HCT116 (cell line): ENCODE measurements at regions not wholly inside any gene's neighbourhood (a gene's known extent, or its start where the extent isn't known, plus 50 kb on each side); places are given as distances from the start of the nearest gene placed in this dataset.

Experiments
- ATAC-seq: fragments of 200-7000 bp; cut with Tn5 transposase; 2 replicates; pipeline ENCODE4 v1.9.1; 2020; ENCODE audit warnings: mild to moderate bottlenecking, moderate library complexity
- BruUV-seq: library from RNA; stranded (reverse); fragments of 400-500 nt; replicated peaks from 2 replicates; lab custom pipeline; 2021; lab: Mats Ljungman, UMichigan
- CTCF ChIA-PET: fragments of 300-600 bp; sonication (Branson Sonifier 250); formaldehyde crosslinking; loops from one replicate; lab custom pipeline; 2021; ENCODE audit warnings: antibody characterized with exemption; lab: Charles Lee
- POLR2A ChIA-PET: fragments of 300-600, 350-600 bp; sonication (Branson Sonifier 250); formaldehyde crosslinking; loops from one replicate; lab custom pipeline; 2021; ENCODE audit warnings: antibody characterized with exemption; lab: Charles Lee
- RAD21 ChIA-PET, 2 experiments: fragments of 300-600 bp; sonication (Branson Sonifier 250); formaldehyde crosslinking; loops; one replicate each; lab custom pipeline; 2023; ENCODE audit warnings: low total read pairs in 2 of 2; ENCODE audit not compliant: uncharacterized antibody in 2 of 2, unreplicated experiment in 2 of 2, low non-redundant PET in 1 of 2; lab: Charles Lee
- DNase-seq: peaks from one replicate; pipeline ENCODE4 v3.0.0-alpha.2; 2010; ENCODE audit warnings: low read depth, low spot score
- H2AFZ ChIP-seq: fragments of 200-600 bp; shearing (Covaris generic), sonication (generic); 2 replicates; pipeline ENCODE4 v1.6.1; 2017; ENCODE audit warnings: low read depth, mixed run types, mixed read lengths, antibody characterized with exemption, low read length; ENCODE audit not compliant: poor library complexity, severe bottlenecking
- H3K27ac ChIP-seq: 2 replicates; pipeline ENCODE4 v1.5.1; 2012; ENCODE audit warnings: low read depth, low read length
- H3K27me3 ChIP-seq: fragments of 200-600 bp; sonication (generic); 2 replicates; pipeline ENCODE4 v1.6.1; 2016; ENCODE audit warnings: mixed run types, low read length, mixed read lengths; ENCODE audit not compliant: insufficient read depth
- H3K36me3 ChIP-seq, 2 experiments: fragments of 200-500 bp in 1 of 2; fragments of 200-600 bp in 1 of 2; sonication (Bioruptor generic) in 1 of 2; sonication (generic) in 1 of 2; 2 replicates each; pipeline versions ENCODE4 v1.5.1 to v1.6.1; 2014 to 2016; ENCODE audit warnings: low read length in 2 of 2, inconsistent platforms in 1 of 2, mixed read lengths in 1 of 2, mixed run types in 1 of 2; ENCODE audit not compliant: insufficient read depth in 2 of 2, control insufficient read depth in 1 of 2
- H3K4me1 ChIP-seq, 2 experiments: fragments of 200-600 bp in 1 of 2; sonication (generic) in 1 of 2; 2 replicates each; pipeline versions ENCODE4 v1.5.1 to v1.6.1; 2012 to 2017; ENCODE audit warnings: low read length in 2 of 2, inconsistent platforms in 1 of 2, mild to moderate bottlenecking in 1 of 2, mixed read lengths in 1 of 2, mixed run types in 1 of 2, moderate library complexity in 1 of 2; ENCODE audit not compliant: insufficient read depth in 2 of 2, control insufficient read depth in 1 of 2
- H3K4me2 ChIP-seq: fragments of 200-600 bp; sonication (generic); 2 replicates; pipeline ENCODE4 v1.6.1; 2017; ENCODE audit warnings: mixed run types, low read length, mixed read lengths
- H3K4me3 ChIP-seq, 2 experiments: fragments of 200-600 bp in 1 of 2; sonication (generic) in 1 of 2; replicated peaks in 1 of 2; 2 replicates each; pipeline ENCODE4 v1.5.1; 2011 to 2016; ENCODE audit warnings: low read length in 2 of 2, control low read depth in 1 of 2, low read depth in 1 of 2, mild to moderate bottlenecking in 1 of 2, mixed read lengths in 1 of 2, mixed run types in 1 of 2
- H3K79me2 ChIP-seq: fragments of 200-600 bp; sonication (generic); 2 replicates; pipeline ENCODE4 v1.6.1; 2017; ENCODE audit warnings: mild to moderate bottlenecking, mixed run types, low read length, moderate library complexity, mixed read lengths; ENCODE audit not compliant: insufficient read depth
- H3K9ac ChIP-seq: fragments of 200-600 bp; sonication (generic); 2 replicates; pipeline ENCODE4 v1.6.1; 2016; ENCODE audit warnings: low read length, mixed read lengths
- H3K9me2 ChIP-seq: fragments of 200-600 bp; sonication (generic), shearing (Covaris generic); 2 replicates; pipeline ENCODE4 v1.6.1; 2017; ENCODE audit warnings: mixed run types, mild to moderate bottlenecking, moderate library complexity; ENCODE audit not compliant: insufficient read depth
- H3K9me3 ChIP-seq, 2 experiments: fragments of 200-500 bp in 1 of 2; fragments of 200-600 bp in 1 of 2; sonication (Bioruptor generic) in 1 of 2; sonication (generic) in 1 of 2; 2 replicates each; pipeline ENCODE4 v1.6.1; 2014 to 2017; ENCODE audit warnings: low read length in 2 of 2, mixed read lengths in 2 of 2, inconsistent platforms in 1 of 2, low read depth in 1 of 2, mild to moderate bottlenecking in 1 of 2, mixed run types in 1 of 2, moderate library complexity in 1 of 2; ENCODE audit not compliant: control insufficient read depth in 1 of 2, insufficient read depth in 1 of 2
- H4K20me1 ChIP-seq: fragments of 200-600 bp; sonication (generic), shearing (Covaris generic); 2 replicates; pipeline ENCODE4 v1.6.1; 2017; ENCODE audit warnings: mixed run types, mild to moderate bottlenecking, moderate library complexity; ENCODE audit not compliant: insufficient read depth
- CBX3 ChIP-seq: IDR thresholded peaks from 2 replicates; pipeline ENCODE4 v1.6.1; 2012; ENCODE audit warnings: low read depth
- CEBPB ChIP-seq: IDR thresholded peaks from 2 replicates; pipeline ENCODE4 v1.6.1; 2012; ENCODE audit warnings: low read depth
- YY1 ChIP-seq: IDR thresholded peaks from 2 replicates; pipeline ENCODE4 v1.6.1; 2011; ENCODE audit warnings: low read length, low read depth, moderate library complexity, mild to moderate bottlenecking; ENCODE audit not compliant: insufficient replicate concordance; ENCODE audit errors: extremely low read depth
- ZNF274 ChIP-seq: fragments of 200-500 bp; sonication (Bioruptor generic); IDR thresholded peaks from 2 replicates; pipeline ENCODE4 v1.6.1; 2014; ENCODE audit warnings: mild to moderate bottlenecking, low read depth, low read length, inconsistent platforms
- intact Hi-C: fragments of 100-400 bp; cut with micrococcal nuclease; formaldehyde crosslinking; loops from 2 replicates; pipeline ENCODE4 v1.10.0; 2022
- TF ChIP-seq, protein P1 (sequence below): IDR thresholded peaks from 2 replicates; pipeline ENCODE4 v1.6.1; 2012
- TF ChIP-seq, protein P2 (sequence below), 3 experiments: fragments of 200-600 bp in 1 of 3; sonication (generic) in 1 of 3; IDR thresholded peaks in 2 of 3; conservative IDR thresholded peaks in 1 of 3; 2 replicates each; pipeline ENCODE4 v1.5.1; 2012 to 2017; ENCODE audit warnings: low read depth in 2 of 3, low read length in 2 of 3, antibody characterized with exemption in 1 of 3, borderline replicate concordance in 1 of 3, control low read depth in 1 of 3, mild to moderate bottlenecking in 1 of 3, mixed read lengths in 1 of 3, mixed run types in 1 of 3, moderate library complexity in 1 of 3; ENCODE audit not compliant: insufficient read depth in 1 of 3

DNA sequence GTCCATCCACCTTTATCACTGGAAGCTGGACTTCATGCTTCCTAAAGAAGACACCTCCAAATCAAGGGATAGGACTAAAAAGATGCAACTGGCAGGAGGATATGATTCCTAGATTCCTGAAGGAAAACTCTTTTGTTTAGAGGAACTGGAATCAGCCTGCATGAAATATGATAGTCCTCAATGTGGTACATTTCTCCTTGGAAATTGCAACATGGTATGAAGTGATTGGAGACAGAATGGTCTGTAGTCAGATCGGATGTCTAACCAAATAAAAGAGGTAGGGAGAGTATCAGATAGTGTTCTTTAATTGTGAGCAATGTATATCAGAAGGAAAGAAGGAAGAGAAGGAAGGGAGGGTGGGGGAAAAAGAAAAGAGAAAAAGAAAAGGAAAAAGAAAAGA, 116.1 kb upstream of the FSTL4 start:
- no peaks in the 10 kb centered on the region for H3K36me3 ChIP-seq
- ATAC-seq (no peak), DNase-seq (no peak)
- H3K27ac ChIP-seq: no peak overlapping the region
- no peak overlapping the region for H3K4me2 ChIP-seq
- no peaks in the 10 kb centered on the region for H3K79me2 ChIP-seq
- no peak overlapping the region for H3K9ac ChIP-seq
- ChIA-PET RAD21 (no interaction called here), POLR2A (no interaction called here), CTCF (no interaction called here)
- intact Hi-C loops: no loop called here
- H3K9me3 ChIP-seq: no peaks in the 10 kb centered on the region
- no peak overlapping the region for H2AFZ ChIP-seq
- no peaks in the 10 kb centered on the region for H3K9me2 ChIP-seq
- TF ChIP-seq, protein P1, sequence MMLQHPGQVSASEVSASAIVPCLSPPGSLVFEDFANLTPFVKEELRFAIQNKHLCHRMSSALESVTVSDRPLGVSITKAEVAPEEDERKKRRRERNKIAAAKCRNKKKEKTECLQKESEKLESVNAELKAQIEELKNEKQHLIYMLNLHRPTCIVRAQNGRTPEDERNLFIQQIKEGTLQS: no peak
- TF ChIP-seq CEBPB: no peak
- TF ChIP-seq, protein P2, sequence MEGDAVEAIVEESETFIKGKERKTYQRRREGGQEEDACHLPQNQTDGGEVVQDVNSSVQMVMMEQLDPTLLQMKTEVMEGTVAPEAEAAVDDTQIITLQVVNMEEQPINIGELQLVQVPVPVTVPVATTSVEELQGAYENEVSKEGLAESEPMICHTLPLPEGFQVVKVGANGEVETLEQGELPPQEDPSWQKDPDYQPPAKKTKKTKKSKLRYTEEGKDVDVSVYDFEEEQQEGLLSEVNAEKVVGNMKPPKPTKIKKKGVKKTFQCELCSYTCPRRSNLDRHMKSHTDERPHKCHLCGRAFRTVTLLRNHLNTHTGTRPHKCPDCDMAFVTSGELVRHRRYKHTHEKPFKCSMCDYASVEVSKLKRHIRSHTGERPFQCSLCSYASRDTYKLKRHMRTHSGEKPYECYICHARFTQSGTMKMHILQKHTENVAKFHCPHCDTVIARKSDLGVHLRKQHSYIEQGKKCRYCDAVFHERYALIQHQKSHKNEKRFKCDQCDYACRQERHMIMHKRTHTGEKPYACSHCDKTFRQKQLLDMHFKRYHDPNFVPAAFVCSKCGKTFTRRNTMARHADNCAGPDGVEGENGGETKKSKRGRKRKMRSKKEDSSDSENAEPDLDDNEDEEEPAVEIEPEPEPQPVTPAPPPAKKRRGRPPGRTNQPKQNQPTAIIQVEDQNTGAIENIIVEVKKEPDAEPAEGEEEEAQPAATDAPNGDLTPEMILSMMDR (IDR thresholded peaks at IDR 0.05 in 2 of 3, conservative IDR thresholded peaks at IDR 0.05 in 1 of 3; ENCODE audit: borderline replicate concordance in 1 of 3, insufficient read depth in 1 of 3, low read depth in 2 of 3, low read length in 2 of 3): no peak
- no peak overlapping the region for H3K4me3 ChIP-seq
- H4K20me1 ChIP-seq: no peaks in the 10 kb centered on the region
- H3K27me3 ChIP-seq: peaks cover 26% of the 10 kb centered on the region
- H3K4me1 ChIP-seq: no peaks in the 10 kb centered on the region
- no TSS peak for BruUV-seq

- H3K36me3 ChIP-seq: no peaks in the 10 kb centered on the region
- no peak overlapping the region for H3K27ac ChIP-seq
- H3K4me1 ChIP-seq: no peaks in the 10 kb centered on the region
- peaks cover 26% of the 10 kb centered on the region for H3K27me3 ChIP-seq
- CTCF ChIA-PET: no interaction called here
- intact Hi-C loops: no loop called here
- RAD21 ChIA-PET: no interaction called here
- H2AFZ ChIP-seq: no peak overlapping the region
- H3K9me3 ChIP-seq: no peaks in the 10 kb centered on the region
- H4K20me1 ChIP-seq: no peaks in the 10 kb centered on the region
- no peak overlapping the region for H3K9ac ChIP-seq
- H3K79me2 ChIP-seq: no peaks in the 10 kb centered on the region
- no peaks in the 10 kb centered on the region for H3K9me2 ChIP-seq
- ATAC-seq: no peak
- TF ChIP-seq ZNF274 (no peak), CBX3 (no peak), YY1 (no peak)
- no peak overlapping the region for H3K4me2 ChIP-seq
- DNase-seq: no peak
- no TSS peak for BruUV-seq
- H3K4me3 ChIP-seq: no peak overlapping the region
- POLR2A ChIA-PET: no interaction called here
Measured at GRCh38 chr5:133727636-133728035, 115.3 kb upstream of the FSTL4 start.
